22Rv1 (cell line): ENCODE measurements at regions not wholly inside any gene's neighbourhood (a gene's known extent, or its start where the extent isn't known, plus 50 kb on each side); places are given as distances from the start of the nearest gene placed in this dataset.

Experiments
- H3K27ac ChIP-seq: fragments of 450-650 bp; 2 replicates; pipeline ENCODE4 v1.5.1; 2017
- CTCF ChIP-seq: fragments of 450-650 bp; IDR thresholded peaks from 2 replicates; pipeline ENCODE4 v1.5.1; 2017; ENCODE audit warnings: mild to moderate bottlenecking
- ZFX ChIP-seq: fragments of 450-650 bp; IDR thresholded peaks from 2 replicates; pipeline ENCODE4 v1.6.1; 2017; ENCODE audit warnings: antibody characterized with exemption, borderline replicate concordance

GRCh38 chr13:74586847-74587246, 452.6 kb upstream of the KLF12 start:
- TF ChIP-seq ZFX (no peak), CTCF (no peak)
- no peak overlapping the region for H3K27ac ChIP-seq

GRCh38 chr13:74576420-74576819, 442.2 kb upstream of the KLF12 start:
- TF ChIP-seq ZFX, result no peak
- no peak for TF ChIP-seq CTCF
- no peak overlapping the region for H3K27ac ChIP-seq

- no peak for TF ChIP-seq ZFX
- no peak for TF ChIP-seq CTCF
These were observed 441.5 kb upstream of the KLF12 start for GRCh38 chr13:74575729-74576125.

GRCh38 chr13:74574964-74575728, 440.9 kb upstream of the KLF12 start:
- no peak overlapping the region for H3K27ac ChIP-seq
- TF ChIP-seq ZFX (no peak), CTCF (no peak; the same call in 1 of the 2 replicates)

More at GRCh38 chr13:74575729-74576125, 441.5 kb upstream of the KLF12 start:
- no peak overlapping the region for H3K27ac ChIP-seq

DNA sequence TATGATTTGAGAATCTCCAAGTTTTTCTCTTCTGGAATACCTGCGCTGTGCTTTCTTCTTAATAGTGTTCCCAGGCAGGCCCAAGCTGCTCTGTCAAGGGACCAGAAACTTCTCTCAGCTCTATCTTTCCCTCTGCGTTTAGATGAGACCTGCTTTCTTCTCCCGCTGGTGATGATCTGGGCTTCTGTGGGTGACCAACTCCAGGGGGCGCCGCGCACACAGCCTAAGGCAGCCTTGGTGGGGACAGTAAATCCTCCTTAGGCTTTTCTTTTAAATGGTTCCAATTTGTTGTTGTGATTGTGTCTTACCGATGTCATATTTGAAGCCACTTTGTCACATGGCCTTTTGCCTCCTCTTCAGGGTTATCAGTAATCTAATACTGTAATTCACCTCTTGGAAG, 439.4 kb upstream of the KLF12 start:
- TF ChIP-seq CTCF, result peak; percentile 51
- no peak for TF ChIP-seq ZFX
- H3K27ac ChIP-seq, result no peak overlapping the region

DNA sequence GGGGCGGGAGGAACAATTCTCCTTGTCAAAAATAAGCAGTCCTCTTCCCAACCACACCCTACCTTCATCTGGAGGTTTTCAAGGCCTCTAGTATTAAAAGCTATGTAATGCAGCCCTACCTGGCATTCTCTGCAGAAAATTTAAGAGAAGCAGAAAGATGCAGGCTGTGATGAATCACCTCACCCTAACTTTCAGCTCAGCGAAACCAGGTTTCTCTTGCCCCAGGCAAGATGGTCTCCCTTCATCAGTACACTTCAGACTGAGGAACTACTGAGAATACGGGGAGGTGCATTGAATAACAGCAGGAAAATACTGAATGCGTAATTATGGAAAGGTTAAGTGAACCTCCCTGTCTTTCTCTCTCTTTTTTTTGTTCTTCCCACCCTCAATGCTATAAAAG, 437.6 kb upstream of the KLF12 start:
- no peak overlapping the region for H3K27ac ChIP-seq
- TF ChIP-seq ZFX (no peak), CTCF (no peak)

DNA sequence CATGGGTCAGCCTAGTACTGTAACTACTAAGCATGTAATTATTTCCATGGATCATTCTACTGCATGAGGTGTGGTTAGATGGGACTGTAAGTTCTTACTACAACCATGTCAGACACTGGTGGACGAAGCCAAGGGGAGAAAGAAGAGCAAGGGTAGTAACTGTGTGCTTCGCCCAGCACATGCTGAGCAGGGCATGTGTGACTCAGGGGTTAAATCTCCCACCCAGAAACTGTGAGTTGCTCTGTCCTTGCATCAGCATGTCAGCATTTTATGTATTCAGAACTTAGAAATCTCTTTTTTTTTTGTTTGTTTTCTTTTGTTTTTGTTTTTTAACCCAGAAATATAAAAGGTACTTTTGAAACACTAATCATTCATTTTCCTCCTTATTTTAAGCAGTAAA, 436.6 kb upstream of the KLF12 start:
- TF ChIP-seq CTCF, result no peak
- H3K27ac ChIP-seq, result no peak overlapping the region
